ENCODE measurements at regions not wholly inside any gene's neighbourhood (a gene's known extent, or its start where the extent isn't known, plus 50 kb on each side); places are given as distances from the start of the nearest gene placed in this dataset.

- TF ChIP-seq CTCF (IDR thresholded peaks at IDR 0.05) (no peak), CBX8 (IDR thresholded peaks at IDR 0.05) (no peak), ZSCAN20 (CRISPR knock-in tag; IDR thresholded peaks at IDR 0.05) (no peak), JUNB (IDR thresholded peaks at IDR 0.05) (no peak), CBX2 (IDR thresholded peaks at IDR 0.05; ENCODE audit: borderline replicate concordance, low read depth) (no peak), ESRRA (IDR thresholded peaks at IDR 0.05; ENCODE audit: borderline replicate concordance, low read length) (no peak), POLR2AphosphoS2 (conservative IDR thresholded peaks at IDR 0.05; ENCODE audit: low read length) (no peak), POLR2A (IDR thresholded peaks at IDR 0.05; ENCODE audit: low read length) (no peak)
- TF ChIP-seq, protein P1, sequence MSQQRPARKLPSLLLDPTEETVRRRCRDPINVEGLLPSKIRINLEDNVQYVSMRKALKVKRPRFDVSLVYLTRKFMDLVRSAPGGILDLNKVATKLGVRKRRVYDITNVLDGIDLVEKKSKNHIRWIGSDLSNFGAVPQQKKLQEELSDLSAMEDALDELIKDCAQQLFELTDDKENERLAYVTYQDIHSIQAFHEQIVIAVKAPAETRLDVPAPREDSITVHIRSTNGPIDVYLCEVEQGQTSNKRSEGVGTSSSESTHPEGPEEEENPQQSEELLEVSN (IDR thresholded peaks at IDR 0.05; ENCODE audit: borderline replicate concordance, low read depth): no peak
- TF ChIP-seq, protein P2, sequence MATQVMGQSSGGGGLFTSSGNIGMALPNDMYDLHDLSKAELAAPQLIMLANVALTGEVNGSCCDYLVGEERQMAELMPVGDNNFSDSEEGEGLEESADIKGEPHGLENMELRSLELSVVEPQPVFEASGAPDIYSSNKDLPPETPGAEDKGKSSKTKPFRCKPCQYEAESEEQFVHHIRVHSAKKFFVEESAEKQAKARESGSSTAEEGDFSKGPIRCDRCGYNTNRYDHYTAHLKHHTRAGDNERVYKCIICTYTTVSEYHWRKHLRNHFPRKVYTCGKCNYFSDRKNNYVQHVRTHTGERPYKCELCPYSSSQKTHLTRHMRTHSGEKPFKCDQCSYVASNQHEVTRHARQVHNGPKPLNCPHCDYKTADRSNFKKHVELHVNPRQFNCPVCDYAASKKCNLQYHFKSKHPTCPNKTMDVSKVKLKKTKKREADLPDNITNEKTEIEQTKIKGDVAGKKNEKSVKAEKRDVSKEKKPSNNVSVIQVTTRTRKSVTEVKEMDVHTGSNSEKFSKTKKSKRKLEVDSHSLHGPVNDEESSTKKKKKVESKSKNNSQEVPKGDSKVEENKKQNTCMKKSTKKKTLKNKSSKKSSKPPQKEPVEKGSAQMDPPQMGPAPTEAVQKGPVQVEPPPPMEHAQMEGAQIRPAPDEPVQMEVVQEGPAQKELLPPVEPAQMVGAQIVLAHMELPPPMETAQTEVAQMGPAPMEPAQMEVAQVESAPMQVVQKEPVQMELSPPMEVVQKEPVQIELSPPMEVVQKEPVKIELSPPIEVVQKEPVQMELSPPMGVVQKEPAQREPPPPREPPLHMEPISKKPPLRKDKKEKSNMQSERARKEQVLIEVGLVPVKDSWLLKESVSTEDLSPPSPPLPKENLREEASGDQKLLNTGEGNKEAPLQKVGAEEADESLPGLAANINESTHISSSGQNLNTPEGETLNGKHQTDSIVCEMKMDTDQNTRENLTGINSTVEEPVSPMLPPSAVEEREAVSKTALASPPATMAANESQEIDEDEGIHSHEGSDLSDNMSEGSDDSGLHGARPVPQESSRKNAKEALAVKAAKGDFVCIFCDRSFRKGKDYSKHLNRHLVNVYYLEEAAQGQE (IDR thresholded peaks at IDR 0.05): no peak
These were observed 153.5 kb upstream of the FAM241A start for GRCh38 chr4:111991797-111992196.
